Epithelial cell of esophagus (primary cell): ENCODE measurements at regions not wholly inside any gene's neighbourhood (a gene's known extent, or its start where the extent isn't known, plus 50 kb on each side); places are given as distances from the start of the nearest gene placed in this dataset.

ENCODE experiments used
- DNase-seq: peaks from one replicate; pipeline ENCODE4 v3.0.0; 2010; ENCODE audit warnings: low read depth
- H3K4me3 ChIP-seq: 2 replicates; pipeline ENCODE4 v1.5.1; 2011; ENCODE audit warnings: mild to moderate bottlenecking, low read length, control low read depth
- CTCF ChIP-seq: IDR thresholded peaks from 2 replicates; pipeline ENCODE4 v1.5.1; 2011; ENCODE audit warnings: low read depth, mild to moderate bottlenecking, low read length, control low read depth, inconsistent platforms; ENCODE audit not compliant: insufficient read depth; ENCODE audit errors: missing control alignments

GRCh38 chr21:36554411-36555157 lies 74.7 kb upstream of the CLDN14 start:
- no peak for TF ChIP-seq CTCF
- no peak overlapping the region for H3K4me3 ChIP-seq
- DNase-seq: no peak

- no peak overlapping the region for H3K4me3 ChIP-seq
- no peak for TF ChIP-seq CTCF
- DNase-seq: no peak
These were observed 75.4 kb upstream of the CLDN14 start for GRCh38 chr21:36555199-36555800.

GRCh38 chr21:36557316-36557715 lies 77.4 kb upstream of the CLDN14 start:
- TF ChIP-seq CTCF: no peak
- DNase-seq: no peak
- H3K4me3 ChIP-seq: no peak overlapping the region

GRCh38 chr21:36560933-36561575 lies 81.1 kb upstream of the CLDN14 start:
- DNase-seq: no peak
- TF ChIP-seq CTCF: no peak

GRCh38 chr21:36563341-36563926 lies 83.5 kb upstream of the CLDN14 start:
- no peak for TF ChIP-seq CTCF
- no peak overlapping the region for H3K4me3 ChIP-seq
- DNase-seq: no peak

More at GRCh38 chr21:36560933-36561575, 81.1 kb upstream of the CLDN14 start:
- H3K4me3 ChIP-seq: no peak overlapping the region

GRCh38 chr21:36564647-36565046 lies 84.7 kb upstream of the CLDN14 start:
- no peak for TF ChIP-seq CTCF
- no peak for DNase-seq
- no peak overlapping the region for H3K4me3 ChIP-seq
